HPDE6-E6E7 (cell line): ENCODE measurements at regions not wholly inside any gene's neighbourhood (a gene's known extent, or its start where the extent isn't known, plus 50 kb on each side); places are given as distances from the start of the nearest gene placed in this dataset.
A peak's percentile ranks its signal among the peaks of the same experiment; 100 is the strongest.

ENCODE experiments used
- DNase-seq: peaks from one replicate; pipeline ENCODE4 v3.0.0; 2011; ENCODE audit warnings: missing footprints; ENCODE audit errors: extremely low spot score

GRCh38 chr13:103246581-103247200 is 180.5 kb upstream of the SLC10A2 start:
- no peak for DNase-seq

DNA sequence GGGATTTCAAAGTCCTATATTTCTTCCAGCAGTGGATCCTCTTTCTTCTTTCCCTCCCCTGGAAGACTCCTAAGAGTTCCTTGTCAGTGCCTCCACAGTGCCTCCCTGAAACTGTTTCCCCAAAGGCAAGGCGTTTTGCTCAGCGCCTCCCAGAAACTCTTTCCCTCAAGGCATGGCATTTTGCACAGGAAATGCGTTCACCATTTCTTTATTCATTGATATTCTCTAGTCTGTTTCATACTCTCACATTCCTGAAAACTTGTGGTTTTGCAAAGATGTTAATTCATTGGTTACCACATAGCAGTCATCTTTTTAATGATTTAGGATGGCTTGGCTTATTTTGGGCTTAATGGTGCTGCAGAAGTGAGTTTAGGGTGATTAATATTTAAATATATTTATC is 177.3 kb upstream of the SLC10A2 start:
- DNase-seq, result no peak

DNA sequence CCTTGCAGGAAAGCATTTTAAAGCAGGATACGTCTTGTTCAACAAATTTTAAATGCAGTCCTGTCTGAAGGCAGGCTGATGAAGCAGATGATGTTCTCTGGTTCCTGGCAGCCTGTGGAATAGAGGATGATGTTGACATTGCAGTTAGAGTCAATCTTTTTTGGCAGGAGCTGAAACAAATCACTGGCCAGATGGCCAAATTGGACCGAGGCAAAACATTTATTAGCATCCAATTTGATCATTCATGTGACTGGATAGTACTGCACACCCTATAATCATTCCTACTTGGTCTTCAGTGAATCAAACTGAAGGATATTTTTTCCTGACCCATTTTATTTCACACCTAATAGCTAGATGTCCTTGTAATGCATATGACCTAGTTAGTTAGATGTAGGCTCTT is 172.2 kb upstream of the SLC10A2 start:
- DNase-seq, result no peak

DNA sequence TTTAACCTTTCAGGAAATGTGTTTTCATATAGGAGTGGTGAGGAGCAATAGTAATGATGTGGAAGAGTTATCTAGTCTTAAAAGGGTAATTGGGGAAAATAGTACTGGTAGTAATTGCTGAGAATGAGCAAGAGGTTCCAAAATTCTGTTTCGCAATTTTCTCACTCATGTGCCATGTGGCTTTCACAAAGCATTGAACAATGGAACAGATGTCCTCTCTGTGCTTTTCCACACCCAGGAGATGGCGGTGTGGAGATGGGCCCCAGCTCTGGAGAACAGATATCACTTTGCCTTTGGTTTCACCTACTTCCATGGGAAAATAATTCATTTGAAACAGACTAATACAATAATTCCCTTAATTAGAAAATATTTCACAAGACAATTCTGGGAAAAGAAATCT is 170.0 kb upstream of the SLC10A2 start:
- no peak for DNase-seq

GRCh38 chr13:103229674-103230073 is 163.5 kb upstream of the SLC10A2 start:
- DNase-seq, result no peak

DNA sequence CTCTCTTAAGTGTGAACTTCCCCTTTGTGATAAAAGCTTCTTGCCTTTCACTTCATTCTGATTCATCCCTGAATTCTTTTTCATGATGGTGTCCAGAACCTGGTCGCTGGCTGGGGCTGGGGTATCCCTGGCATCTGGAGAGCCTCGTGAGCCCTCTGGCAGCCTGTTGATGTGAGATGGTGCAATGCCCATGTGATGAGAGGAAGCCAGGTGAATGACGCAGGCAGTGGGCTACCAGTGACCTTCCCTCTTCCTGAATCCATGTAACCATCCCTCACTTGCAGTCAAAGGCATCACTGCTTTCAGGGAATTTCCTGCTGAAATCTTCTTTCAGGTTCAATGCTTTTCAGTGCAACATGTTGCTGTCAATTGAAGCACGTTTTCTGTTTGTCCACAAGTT is 158.6 kb upstream of the SLC10A2 start:
- DNase-seq, result no peak

GRCh38 chr13:103222683-103223082 is 156.5 kb upstream of the SLC10A2 start:
- DNase-seq, result peak; percentile 15

- no peak for DNase-seq
Measured at GRCh38 chr13:103218253-103218652, 152.0 kb upstream of the SLC10A2 start.

DNA sequence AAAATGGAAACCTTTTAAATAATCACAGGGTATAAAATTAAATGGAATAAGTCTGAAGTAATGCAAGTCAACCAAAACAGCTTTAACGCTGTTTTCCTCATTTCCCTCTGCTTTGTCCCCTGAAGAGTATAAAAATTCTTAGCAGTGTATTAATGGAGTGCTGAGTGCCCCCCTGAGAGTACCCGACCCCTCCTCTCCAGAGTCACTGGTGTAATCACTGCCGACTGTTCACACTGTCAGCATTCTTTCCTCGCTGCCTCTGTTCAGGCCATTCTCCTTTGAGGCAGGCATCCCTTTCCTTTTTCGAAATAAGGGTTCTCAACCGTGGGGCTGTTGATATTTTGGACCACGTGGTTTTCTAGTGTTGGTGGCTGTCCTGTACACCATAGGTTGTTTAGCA is 146.9 kb upstream of the SLC10A2 start:
- DNase-seq, result no peak

DNA sequence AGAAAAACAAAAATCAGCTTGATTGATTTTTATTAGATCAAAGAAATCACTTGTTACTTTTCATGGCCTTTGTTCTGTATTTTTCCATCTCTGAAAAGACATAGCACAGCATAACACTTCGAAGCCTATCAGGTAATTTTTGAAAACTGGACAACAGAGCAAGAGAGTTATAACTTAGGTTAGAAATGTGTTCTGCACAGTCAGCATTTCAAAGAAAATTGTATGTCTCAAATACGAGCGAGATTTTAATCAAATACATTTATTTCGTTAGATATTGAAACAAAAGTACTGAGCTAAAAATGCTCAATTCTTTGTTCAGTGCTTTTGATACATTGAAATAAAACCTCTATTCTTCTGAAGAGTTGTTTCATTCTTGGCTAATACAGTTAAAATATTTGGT is 144.1 kb upstream of the SLC10A2 start:
- no peak for DNase-seq

DNA sequence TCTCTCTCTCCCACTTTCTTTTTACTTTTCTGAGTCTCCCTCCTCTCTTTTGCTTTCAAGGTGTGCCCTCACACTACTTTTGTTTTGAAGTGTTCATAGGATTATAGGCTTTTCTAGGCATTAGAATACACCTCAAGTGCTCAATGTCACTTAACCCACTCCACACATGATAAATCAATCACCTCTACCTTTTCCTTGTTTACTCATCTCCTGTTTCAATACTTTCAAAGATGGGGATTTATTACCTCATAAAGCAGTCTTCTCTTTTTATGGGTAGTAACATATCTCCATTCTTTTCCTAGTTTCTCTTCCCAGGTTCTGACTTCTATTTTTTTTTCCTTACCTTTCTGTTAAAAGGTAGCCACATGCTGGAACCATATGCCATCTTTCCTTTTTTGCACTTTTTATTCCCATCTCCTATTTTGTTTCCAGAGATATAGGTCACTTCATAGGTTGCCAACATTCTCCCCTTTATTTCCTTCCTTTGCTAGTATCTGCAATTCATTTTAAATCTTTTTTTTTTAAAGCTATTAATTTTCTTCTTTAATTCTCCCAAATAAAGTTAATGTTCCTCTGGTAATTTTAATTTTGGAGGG is 137.6 kb upstream of the SLC10A2 start:
- no peak for DNase-seq

DNA sequence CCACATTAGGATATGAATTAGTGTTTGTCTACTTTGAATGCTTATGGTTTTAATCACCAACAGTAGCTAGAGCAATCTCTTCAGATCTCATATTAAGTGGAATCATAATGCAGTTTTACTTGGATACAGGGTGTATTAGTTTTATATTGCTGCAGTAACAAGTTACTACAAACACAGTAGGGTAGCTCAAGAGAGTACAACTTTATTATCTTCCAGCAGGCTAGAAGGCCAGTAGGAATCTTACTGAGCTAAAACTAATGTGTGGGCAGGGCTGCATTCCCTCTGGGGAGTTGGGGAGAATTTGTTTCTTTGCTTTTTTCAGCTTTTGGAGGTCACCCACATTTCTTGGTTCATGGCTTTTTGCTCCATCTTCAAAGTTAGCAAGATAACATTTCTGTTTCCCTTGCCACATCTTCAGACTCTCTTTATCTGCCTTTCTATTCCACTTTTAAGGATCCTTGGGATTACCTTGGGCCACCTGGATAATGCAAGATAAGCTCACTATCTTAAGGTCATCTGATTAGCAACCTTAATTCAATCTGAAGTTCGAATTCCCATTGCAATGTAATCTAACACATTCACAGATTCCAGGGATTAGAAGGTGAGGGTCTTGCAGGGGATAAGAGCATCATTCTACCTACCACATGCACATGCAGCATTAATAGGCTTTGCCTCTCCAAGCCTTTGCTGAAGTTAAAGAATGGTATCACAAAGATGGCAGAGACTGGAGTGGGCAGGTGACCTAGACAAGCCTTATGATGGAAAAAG is 134.1 kb upstream of the SLC10A2 start:
- DNase-seq, result no peak

GRCh38 chr13:103199380-103200088 is 133.3 kb upstream of the SLC10A2 start:
- DNase-seq, result no peak

GRCh38 chr13:103196356-103196755 is 130.1 kb upstream of the SLC10A2 start:
- no peak for DNase-seq

DNA sequence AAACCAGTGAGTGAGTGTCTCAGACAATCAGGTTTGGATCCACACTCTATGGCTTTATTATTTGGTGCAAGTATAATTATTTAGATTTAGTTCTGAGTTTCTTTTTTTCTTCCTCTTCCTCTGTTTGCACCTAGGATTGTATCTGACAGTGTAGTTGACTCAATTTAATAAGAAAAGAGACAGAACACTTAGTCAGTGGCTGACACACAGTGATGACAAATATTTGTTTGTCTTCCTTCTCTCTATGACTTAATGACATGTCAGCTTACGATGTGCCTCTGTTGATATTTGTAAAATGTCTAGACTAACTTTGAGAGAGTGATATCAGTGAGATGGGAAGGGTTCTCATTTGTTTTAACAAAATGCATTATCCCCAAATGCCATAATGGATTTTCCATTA is 129.5 kb upstream of the SLC10A2 start:
- no peak for DNase-seq

DNA sequence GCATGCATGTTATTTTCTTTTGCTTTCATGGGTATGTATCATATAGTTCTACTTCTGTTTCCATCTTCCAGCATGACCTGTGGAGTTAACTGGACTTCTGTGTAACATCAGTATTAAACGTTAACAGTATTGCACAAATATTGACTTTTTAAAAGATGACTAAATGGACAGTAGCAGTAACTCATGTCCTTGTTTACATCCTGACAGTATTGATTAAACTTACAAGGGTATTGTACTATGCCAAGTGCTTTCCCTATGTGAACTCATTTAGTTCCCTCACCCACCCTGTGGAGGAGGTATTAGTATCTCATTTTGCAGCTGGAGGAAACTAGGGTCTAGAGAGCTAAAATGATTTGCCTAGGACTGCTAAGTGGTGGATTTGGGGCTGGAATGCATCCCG is 128.7 kb upstream of the SLC10A2 start:
- no peak for DNase-seq

- DNase-seq, result no peak
Measured at GRCh38 chr13:103192511-103193135, 126.4 kb upstream of the SLC10A2 start.

DNA sequence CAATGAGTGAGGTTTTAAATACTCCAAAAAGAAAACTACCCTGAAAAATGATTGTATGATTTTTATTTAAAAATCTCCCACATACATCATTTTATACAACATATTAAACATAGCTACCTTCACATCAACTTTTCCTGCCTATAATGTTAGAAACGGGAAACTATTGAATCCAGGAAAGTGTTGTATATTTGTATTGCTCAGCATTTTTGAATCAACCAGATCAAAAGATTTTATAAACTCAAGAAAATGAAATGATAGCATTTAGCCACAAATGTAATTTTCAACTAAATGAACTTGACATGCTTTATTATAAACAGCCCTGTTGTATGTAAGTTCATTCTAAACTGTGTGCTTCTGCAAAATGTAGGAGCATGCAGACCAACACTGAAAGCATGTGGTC is 124.6 kb upstream of the SLC10A2 start:
- DNase-seq, result no peak

- peak; percentile 39 for DNase-seq
Measured at GRCh38 chr13:103188713-103189326, 122.6 kb upstream of the SLC10A2 start.

GRCh38 chr13:103187721-103188156 is 121.5 kb upstream of the SLC10A2 start:
- DNase-seq, result no peak

GRCh38 chr13:103184413-103184812 is 118.2 kb upstream of the SLC10A2 start:
- DNase-seq, result no peak
